Right kidney (tissue), 1 donor: ENCODE measurements at regions not wholly inside any gene's neighbourhood (a gene's known extent, or its start where the extent isn't known, plus 50 kb on each side); places are given as distances from the start of the nearest gene placed in this dataset.

Source experiments
- DNase-seq: peaks from one replicate; pipeline ENCODE4 v3.0.0-alpha.2; 2016

- DNase-seq: no peak
Observed at GRCh38 chr14:104387022-104388010, 192.2 kb upstream of the C14orf180 start.

- DNase-seq: no peak
Observed at GRCh38 chr14:104388011-104388521, 191.5 kb upstream of the C14orf180 start.

GRCh38 chr14:104388541-104389325, 190.8 kb upstream of the C14orf180 start:
- DNase-seq: no peak

- DNase-seq: no peak
Observed at GRCh38 chr14:104389326-104390220, 190.0 kb upstream of the C14orf180 start.

GRCh38 chr14:104390221-104390931, 189.2 kb upstream of the C14orf180 start:
- DNase-seq: no peak

- DNase-seq: no peak
Observed at GRCh38 chr14:104390941-104391901, 188.3 kb upstream of the C14orf180 start.

- no peak for DNase-seq
Observed at GRCh38 chr14:104392001-104392395, 187.6 kb upstream of the C14orf180 start.

- DNase-seq: no peak
Observed at GRCh38 chr14:104392396-104393198, 187.0 kb upstream of the C14orf180 start.

- DNase-seq: no peak
Observed at GRCh38 chr14:104393199-104393897, 186.2 kb upstream of the C14orf180 start.

- DNase-seq: no peak
Observed at GRCh38 chr14:104393898-104394381, 185.6 kb upstream of the C14orf180 start.

- no peak for DNase-seq
Observed at GRCh38 chr14:104394409-104394851, 185.1 kb upstream of the C14orf180 start.

- DNase-seq: no peak
Observed at GRCh38 chr14:104395276-104395675, 184.3 kb upstream of the C14orf180 start.

GRCh38 chr14:104395941-104396681, 183.5 kb upstream of the C14orf180 start:
- no peak for DNase-seq

- DNase-seq: no peak
Observed at GRCh38 chr14:104396682-104397470, 182.7 kb upstream of the C14orf180 start.

- DNase-seq: no peak
Observed at GRCh38 chr14:104397956-104398355, 181.6 kb upstream of the C14orf180 start.

GRCh38 chr14:104398656-104399055, 180.9 kb upstream of the C14orf180 start:
- no peak for DNase-seq
